Central memory CD8-positive, alpha-beta T cell (primary cell): ENCODE measurements at regions not wholly inside any gene's neighbourhood (a gene's known extent, or its start where the extent isn't known, plus 50 kb on each side); places are given as distances from the start of the nearest gene placed in this dataset.
"Not testable (repeated sequence)": the region's sequence is repeated elsewhere in the genome, so short reads cannot be mapped to it uniquely, and the experiment has no call there.

ENCODE experiments used
- ATAC-seq: fragments of 150-1000 bp; cut with Tn5 transposase; replicated peaks from 2 replicates; pipeline ENCODE4 v1.10.0; 2022; ENCODE audit warnings: mild to moderate bottlenecking, moderate FRiP score, moderate number of reproducible peaks; ENCODE audit not compliant: poor library complexity, severe bottlenecking; ENCODE audit errors: extremely low read depth
- DNase-seq, 2 donors: peaks; one replicate each; pipeline ENCODE4 v3.0.0; 2021; ENCODE audit warnings: low spot score in 2 of 2
- H3K27ac Mint-ChIP-seq: one replicate; pipeline ENCODE4 v1.8.0; 2022; ENCODE audit warnings: low read depth, mild to moderate bottlenecking, moderate library complexity, mixed read lengths
- H3K27me3 Mint-ChIP-seq: one replicate; pipeline ENCODE4 v1.8.0; 2022; ENCODE audit warnings: mixed read lengths
- H3K36me3 Mint-ChIP-seq: one replicate; pipeline ENCODE4 v1.8.0; 2022; ENCODE audit warnings: mild to moderate bottlenecking, moderate library complexity, mixed read lengths; ENCODE audit not compliant: insufficient read depth
- H3K4me1 Mint-ChIP-seq: one replicate; pipeline ENCODE4 v1.8.0; 2022; ENCODE audit warnings: mixed read lengths
- H3K4me3 Mint-ChIP-seq: one replicate; pipeline ENCODE4 v1.8.0; 2022; ENCODE audit warnings: mild to moderate bottlenecking, moderate library complexity, mixed read lengths
- H3K9me3 Mint-ChIP-seq: one replicate; pipeline ENCODE4 v1.8.0; 2022; ENCODE audit warnings: mixed read lengths

DNA sequence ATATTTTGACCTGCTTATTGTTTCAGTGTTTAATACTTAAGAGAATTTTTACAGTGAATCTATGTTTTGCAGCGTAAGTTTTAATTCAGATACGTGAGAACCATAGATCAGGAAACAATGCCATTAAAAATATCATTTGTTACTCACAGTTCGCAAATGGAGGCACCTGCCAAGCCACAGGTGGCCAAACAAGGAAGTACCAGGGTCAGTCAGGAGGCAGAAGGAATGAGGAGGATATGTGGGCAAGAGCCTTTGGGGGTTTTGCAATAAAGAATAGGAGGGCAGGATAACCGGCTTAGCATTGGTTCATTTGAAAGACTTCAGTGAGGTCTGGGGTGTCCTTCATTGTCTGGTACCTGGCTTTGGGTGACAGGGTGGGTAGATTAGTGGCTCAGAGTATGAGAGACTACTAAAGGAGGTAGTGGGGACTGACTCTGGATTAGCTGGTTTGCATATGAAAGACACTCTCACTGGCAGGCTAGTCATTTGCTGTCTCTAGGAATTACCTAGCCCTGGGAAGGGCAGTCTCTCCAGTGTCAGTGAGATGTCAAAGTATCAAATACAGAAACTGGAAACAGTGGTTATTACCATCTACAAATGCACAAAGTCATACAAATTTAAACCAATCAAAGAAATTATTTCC is 132.2 kb upstream of the CAV2 start:
- no peak for DNase-seq
- no peaks in the 10 kb centered on the region for H3K4me1 Mint-ChIP-seq
- peaks cover under 1% of the 10 kb centered on the region for H3K36me3 Mint-ChIP-seq
- H3K4me3 Mint-ChIP-seq = no peak overlapping the region
- no peak overlapping the region for H3K27ac Mint-ChIP-seq
- no peak for ATAC-seq
- H3K9me3 Mint-ChIP-seq = no peaks in the 10 kb centered on the region
- peaks cover 49% of the 10 kb centered on the region for H3K27me3 Mint-ChIP-seq

DNA sequence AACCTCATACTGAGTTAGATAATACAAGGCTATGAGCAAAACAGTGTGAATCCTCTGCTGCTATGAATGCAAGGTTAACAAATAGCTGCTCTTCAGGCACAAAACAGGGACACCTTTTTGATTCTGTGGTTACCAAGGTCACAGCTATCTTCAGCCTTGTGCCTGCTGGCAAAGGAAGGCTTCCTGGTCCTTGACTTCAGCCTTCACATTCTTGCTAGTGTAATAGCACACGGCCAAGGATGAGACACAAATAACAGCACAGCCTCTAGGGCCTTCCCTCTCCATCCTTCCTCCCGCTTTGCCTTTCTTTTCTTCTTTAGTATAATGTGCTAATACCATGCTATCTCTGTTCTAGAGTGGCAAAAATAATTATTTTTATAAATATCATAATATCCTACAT is 130.6 kb upstream of the CAV2 start:
- Mint-ChIP-seq H3K4me1 (no peaks in the 10 kb centered on the region), H3K36me3 (peaks cover 2% of the 10 kb centered on the region), H3K27me3 (peaks cover 53% of the 10 kb centered on the region), H3K27ac (no peak overlapping the region), H3K9me3 (no peaks in the 10 kb centered on the region), H3K4me3 (no peak overlapping the region)
- ATAC-seq = no peak
- no peak for DNase-seq

DNA sequence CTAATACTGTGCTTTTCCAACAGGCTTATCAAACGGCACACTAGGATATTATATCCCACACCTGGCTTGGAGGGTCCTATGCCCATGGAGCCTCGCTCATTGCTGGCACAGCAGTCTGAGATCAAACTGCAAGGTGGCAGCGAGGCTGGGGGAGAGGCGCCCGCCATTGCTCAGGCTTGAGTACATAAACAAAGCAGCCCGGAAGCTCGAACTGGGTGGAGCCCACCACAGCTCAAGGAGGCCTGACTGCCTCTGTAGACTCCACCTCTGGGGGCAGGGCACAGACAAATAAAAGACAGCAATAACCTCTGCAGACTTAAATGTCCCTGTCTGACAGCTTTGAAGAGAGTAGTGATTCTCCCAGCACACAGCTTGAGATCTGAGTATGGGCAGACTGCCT is 128.0 kb upstream of the CAV2 start:
- H3K36me3 Mint-ChIP-seq, DNase-seq, H3K9me3 Mint-ChIP-seq, H3K27ac Mint-ChIP-seq, H3K4me1 Mint-ChIP-seq, H3K4me3 Mint-ChIP-seq, ATAC-seq: not testable (repeated sequence)
- peaks cover 38% of the 10 kb centered on the region for H3K27me3 Mint-ChIP-seq

DNA sequence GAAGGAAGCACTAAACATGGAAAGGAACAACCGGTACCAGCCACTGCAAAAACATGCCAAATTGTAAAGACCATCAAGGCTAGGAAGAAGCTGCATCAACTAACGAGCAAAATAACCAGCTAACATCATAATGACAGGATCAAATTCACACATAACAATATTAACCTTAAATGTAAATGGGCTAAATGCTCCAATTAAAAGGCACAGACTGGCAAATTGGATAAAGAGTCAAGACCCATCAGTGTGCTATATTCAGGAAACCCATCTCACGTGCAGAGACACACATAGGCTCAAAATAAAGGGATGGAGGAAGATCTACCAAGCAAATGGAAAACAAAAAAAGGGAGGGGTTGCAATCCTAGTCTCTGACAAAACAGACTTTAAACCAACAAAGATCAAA is 126.3 kb upstream of the CAV2 start:
- ATAC-seq = not testable (repeated sequence)

DNA sequence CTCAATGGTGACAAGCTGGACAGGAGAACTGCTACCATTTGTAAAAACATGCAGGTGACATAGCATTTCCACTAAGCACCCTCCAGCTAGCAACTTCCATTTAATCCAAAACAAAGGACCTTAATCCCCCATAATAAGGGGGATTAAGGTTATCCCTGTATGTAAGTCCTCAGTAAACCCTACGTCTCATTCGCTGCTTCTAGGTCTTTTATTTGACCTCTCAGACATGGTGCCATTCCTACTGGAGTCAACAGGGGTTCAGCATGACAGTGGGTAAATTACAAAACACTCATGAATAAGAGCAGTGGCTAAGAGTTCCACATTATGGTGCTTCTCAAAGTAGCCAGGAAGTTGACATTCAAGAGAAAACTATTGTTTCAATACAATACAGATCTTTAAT is 121.8 kb upstream of the CAV2 start:
- peaks cover 42% of the 10 kb centered on the region for H3K27me3 Mint-ChIP-seq
- no peaks in the 10 kb centered on the region for H3K36me3 Mint-ChIP-seq
- no peaks in the 10 kb centered on the region for H3K4me1 Mint-ChIP-seq
- H3K9me3 Mint-ChIP-seq = no peaks in the 10 kb centered on the region
- ATAC-seq (no peak), DNase-seq (no peak)
- H3K27ac Mint-ChIP-seq = no peak overlapping the region
- H3K4me3 Mint-ChIP-seq = no peak overlapping the region

More for the DNA sequence above, 126.3 kb upstream of the CAV2 start:
- H3K27ac Mint-ChIP-seq, H3K9me3 Mint-ChIP-seq, H3K4me1 Mint-ChIP-seq, H3K4me3 Mint-ChIP-seq, DNase-seq, H3K36me3 Mint-ChIP-seq: not testable (repeated sequence)
- H3K27me3 Mint-ChIP-seq = peaks cover 33% of the 10 kb centered on the region

DNA sequence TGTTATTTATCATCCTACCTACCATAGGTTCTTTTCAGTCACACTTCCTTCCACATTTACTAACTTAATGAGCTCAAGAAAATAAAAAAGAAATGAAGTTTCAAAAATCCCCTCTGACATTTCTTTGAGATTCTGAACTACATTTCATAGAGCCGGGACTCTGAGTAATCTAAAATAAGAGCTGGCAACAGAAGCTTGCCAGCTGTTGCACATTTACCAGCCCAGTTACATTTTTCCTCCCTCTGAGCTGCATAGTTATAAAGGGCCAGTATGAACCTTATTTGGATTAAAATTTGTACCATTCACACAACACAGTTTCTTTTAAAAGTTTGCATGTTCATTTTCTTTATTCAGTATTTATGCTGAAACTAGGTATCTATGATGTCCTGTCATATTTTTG is 119.5 kb upstream of the CAV2 start:
- no peaks in the 10 kb centered on the region for H3K9me3 Mint-ChIP-seq
- no peaks in the 10 kb centered on the region for H3K4me1 Mint-ChIP-seq
- no peak for DNase-seq
- no peaks in the 10 kb centered on the region for H3K36me3 Mint-ChIP-seq
- no peak overlapping the region for H3K4me3 Mint-ChIP-seq
- no peak for ATAC-seq
- no peak overlapping the region for H3K27ac Mint-ChIP-seq
- peaks cover 46% of the 10 kb centered on the region for H3K27me3 Mint-ChIP-seq

DNA sequence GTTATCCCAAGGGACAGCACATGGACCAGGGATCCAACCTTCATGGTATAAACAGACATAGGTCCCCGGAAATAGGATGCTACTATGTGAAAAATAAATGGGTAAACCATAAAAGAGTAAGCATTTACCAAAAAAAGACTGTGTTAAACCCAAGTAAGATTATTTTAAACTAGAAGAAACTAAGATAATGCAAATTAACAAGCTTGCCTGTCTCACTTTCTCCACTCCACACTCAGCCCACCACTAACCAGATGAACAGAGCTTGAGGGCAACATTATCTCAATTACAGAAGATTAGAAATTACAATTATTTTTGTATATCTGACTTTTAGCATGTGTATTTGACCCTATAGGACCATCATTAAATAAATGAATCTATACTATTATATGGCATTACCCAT is 117.2 kb upstream of the CAV2 start:
- Mint-ChIP-seq H3K27ac (no peak overlapping the region), H3K9me3 (no peaks in the 10 kb centered on the region), H3K4me3 (no peak overlapping the region), H3K4me1 (no peaks in the 10 kb centered on the region), H3K36me3 (no peaks in the 10 kb centered on the region), H3K27me3 (peaks cover 64% of the 10 kb centered on the region)
- ATAC-seq = no peak
- no peak for DNase-seq

DNA sequence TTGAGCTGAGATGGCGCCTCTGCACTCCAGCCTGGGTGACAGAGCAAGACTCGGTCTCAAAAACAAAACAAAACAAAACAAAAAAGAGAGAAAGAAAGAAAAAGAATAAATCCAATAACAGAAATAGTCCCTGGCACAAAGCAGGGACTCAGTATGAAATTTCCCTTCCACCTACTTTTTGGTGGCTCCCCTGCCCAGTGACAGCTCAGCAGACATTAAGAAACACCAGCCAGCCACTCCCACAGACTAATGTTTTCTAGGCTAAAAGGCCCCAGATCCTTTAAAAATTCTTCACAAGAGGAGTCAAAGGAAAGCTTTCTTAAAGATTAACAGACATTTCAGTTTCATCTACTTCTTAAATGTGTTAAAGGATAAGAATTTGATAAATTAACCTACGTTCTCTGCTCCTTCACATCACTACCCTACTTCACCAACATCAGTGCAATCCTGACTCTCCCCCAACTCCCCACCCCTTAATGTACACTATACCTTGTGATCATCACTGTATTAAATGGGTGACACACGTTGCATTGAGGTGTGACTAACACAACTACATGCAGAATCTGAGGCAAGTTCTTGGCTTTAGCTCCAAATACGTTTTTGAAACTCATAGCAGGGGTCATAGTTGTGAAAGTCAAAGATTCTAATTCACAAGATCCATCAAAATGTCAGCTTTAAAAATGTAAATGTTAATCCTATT is 114.5 kb upstream of the CAV2 start:
- DNase-seq = no peak
- Mint-ChIP-seq H3K36me3 (no peaks in the 10 kb centered on the region), H3K4me1 (no peaks in the 10 kb centered on the region), H3K27me3 (peaks cover 54% of the 10 kb centered on the region), H3K4me3 (no peak overlapping the region), H3K27ac (no peak overlapping the region), H3K9me3 (no peaks in the 10 kb centered on the region)
- ATAC-seq = no peak

DNA sequence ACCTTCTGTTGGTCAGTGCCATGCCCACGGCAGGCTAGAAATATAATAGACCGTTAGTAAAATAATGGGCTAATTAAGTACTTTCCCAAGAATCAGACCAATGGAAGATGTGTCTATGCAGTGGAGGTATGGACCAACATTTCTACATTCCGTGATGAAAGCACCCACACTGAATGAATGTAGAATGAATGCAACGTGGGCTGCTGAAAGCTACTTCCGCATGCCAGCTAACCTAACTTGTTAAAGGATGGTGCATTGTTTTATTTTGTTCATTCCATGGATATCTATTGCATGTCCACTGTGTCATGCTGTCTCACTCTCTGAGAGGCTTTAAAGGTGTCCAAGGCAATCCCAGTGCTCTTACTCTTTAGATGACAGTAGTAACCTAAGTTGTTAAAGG is 112.9 kb upstream of the CAV2 start:
- Mint-ChIP-seq H3K36me3 (no peaks in the 10 kb centered on the region), H3K4me1 (no peaks in the 10 kb centered on the region), H3K9me3 (no peaks in the 10 kb centered on the region), H3K27me3 (peaks cover 44% of the 10 kb centered on the region), H3K27ac (no peak overlapping the region), H3K4me3 (no peak overlapping the region)
- DNase-seq (no peak), ATAC-seq (no peak)

DNA sequence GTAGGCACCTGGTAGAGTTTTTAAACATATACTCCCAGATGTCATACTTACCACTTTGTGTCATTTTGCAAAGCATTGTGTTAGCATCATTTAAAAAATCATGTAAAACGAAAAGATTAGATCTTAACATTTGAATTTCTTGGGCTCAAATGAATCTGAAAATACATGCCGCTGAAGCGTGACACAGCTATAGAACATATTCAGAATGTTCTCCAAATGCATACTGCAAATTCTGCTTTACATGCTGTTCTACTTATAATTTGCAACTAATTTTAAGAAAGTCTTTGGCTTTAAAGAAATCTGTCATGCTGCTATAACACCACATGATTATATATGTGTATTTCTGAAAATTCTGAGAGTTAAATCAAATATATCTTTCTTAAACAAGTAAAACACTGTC is 109.2 kb upstream of the CAV2 start:
- DNase-seq (no peak), ATAC-seq (no peak)
- Mint-ChIP-seq H3K27me3 (peaks cover 34% of the 10 kb centered on the region), H3K36me3 (no peaks in the 10 kb centered on the region), H3K4me3 (no peak overlapping the region), H3K4me1 (no peaks in the 10 kb centered on the region), H3K9me3 (no peaks in the 10 kb centered on the region), H3K27ac (no peak overlapping the region)

DNA sequence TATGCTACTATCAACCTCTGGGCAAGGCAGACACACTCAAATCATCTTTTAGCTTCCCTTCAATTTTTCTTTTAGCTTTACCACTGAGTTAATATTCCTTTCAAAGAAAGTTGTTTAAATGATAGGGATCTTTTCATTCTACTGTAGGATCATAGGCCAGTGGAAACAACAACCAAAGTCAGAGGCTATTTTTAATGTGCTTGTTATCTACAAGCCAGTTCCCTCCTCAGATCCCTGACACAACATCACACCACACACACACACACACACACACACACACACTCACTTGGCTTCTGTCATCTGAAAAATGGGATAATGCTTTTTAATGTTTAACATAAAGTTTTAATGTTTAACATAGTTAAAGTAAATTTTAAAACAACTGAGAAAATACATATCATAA is 106.7 kb upstream of the CAV2 start:
- ATAC-seq (no peak), DNase-seq (no peak)
- Mint-ChIP-seq H3K36me3 (no peaks in the 10 kb centered on the region), H3K9me3 (no peaks in the 10 kb centered on the region), H3K27ac (no peak overlapping the region), H3K4me1 (no peaks in the 10 kb centered on the region), H3K27me3 (peaks cover 43% of the 10 kb centered on the region), H3K4me3 (no peak overlapping the region)

DNA sequence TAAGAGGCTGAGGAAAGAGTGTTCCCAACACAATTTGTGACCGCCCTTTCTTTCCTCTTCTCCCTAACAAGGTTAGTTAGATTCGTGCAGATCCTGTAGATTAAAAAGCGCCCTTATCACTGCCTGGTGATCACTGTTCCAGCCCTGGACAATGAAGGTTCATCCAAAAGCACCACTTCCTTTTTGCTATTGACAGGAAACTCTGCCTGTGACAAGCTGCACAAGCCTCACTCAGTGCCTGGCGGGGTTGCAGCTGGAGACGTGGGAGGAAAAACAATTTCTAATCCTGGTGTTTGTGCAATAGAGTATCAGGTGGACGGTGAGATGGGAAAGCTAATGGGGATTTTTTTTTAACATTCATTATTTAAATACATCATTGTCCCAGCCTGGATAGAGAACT is 105.9 kb upstream of the CAV2 start:
- ATAC-seq (no peak), DNase-seq (no peak)
- peaks cover 51% of the 10 kb centered on the region for H3K27me3 Mint-ChIP-seq
- H3K27ac Mint-ChIP-seq = no peak overlapping the region
- H3K4me3 Mint-ChIP-seq = no peak overlapping the region
- no peaks in the 10 kb centered on the region for H3K36me3 Mint-ChIP-seq
- no peaks in the 10 kb centered on the region for H3K9me3 Mint-ChIP-seq
- no peaks in the 10 kb centered on the region for H3K4me1 Mint-ChIP-seq

DNA sequence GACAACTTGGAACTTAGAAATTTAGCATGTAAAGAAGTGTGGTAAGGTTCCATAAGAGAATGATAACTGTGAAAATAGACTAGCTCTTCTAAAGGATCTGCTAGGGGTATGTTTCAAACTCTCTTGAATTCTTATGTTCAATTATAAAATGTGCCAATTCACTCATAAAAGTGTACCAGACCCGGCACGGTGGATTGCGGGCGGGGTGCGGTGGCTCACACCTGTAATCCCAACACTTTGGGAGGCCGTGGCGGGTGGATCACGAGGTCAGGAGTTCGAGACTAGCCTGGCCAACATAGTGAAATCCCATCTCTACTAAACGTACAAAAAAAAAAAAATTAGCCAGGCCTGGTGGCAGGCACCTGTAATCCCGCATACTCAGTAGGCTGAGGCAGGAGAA is 105.4 kb upstream of the CAV2 start:
- ATAC-seq (no peak), DNase-seq (no peak)
- Mint-ChIP-seq H3K9me3 (no peaks in the 10 kb centered on the region), H3K27me3 (peaks cover 56% of the 10 kb centered on the region), H3K27ac (no peak overlapping the region), H3K36me3 (no peaks in the 10 kb centered on the region), H3K4me3 (no peak overlapping the region), H3K4me1 (no peaks in the 10 kb centered on the region)
